ENCODE measurements at regions not wholly inside any gene's neighbourhood (a gene's known extent, or its start where the extent isn't known, plus 50 kb on each side); places are given as distances from the start of the nearest gene placed in this dataset.
"Not testable (repeated sequence)": the region's sequence is repeated elsewhere in the genome, so short reads cannot be mapped to it uniquely, and the experiment has no call there.

DNA sequence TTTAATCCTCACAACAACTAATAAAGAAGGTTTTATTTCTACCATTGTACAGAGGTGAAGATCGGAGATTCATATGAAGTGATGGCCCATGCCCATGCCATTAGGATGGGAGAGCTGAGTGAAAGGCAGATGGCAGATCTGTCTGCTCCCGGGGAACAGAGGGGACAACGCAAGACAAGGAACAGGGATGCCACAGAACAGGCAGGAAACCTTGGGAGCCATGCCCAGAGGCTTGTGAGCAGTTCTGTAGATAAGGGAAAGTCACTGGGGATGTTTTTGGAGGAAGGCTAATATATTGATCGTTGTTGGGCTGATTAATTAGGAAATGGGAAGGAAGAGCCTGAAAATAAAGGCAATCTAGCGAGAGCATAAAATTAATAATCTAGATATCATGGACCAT is 73.1 kb upstream of the ITGB1 start:
- Histone ChIP-seq H3K27ac (no peak overlapping the region), H3K4me3 (no peak overlapping the region), H3K4me1 (peaks cover 0 to 5% (median 0%) of the 10 kb centered on the region in 4 donors), H3K9me3 (no peaks in the 10 kb centered on the region), H3K36me3 (no peaks in the 10 kb centered on the region), H3K27me3 (no peaks in the 10 kb centered on the region)
- no peak for TF ChIP-seq POLR2AphosphoS5 (IDR thresholded peaks at IDR 0.05)
- no peak for TF ChIP-seq EP300 (IDR thresholded peaks at IDR 0.05)
- TF ChIP-seq POLR2A (IDR thresholded peaks at IDR 0.05) = no peak
- no peak for TF ChIP-seq CTCF (IDR thresholded peaks at IDR 0.05)
- intact Hi-C loops (cut with DNase I; ENCODE audit: low total_unique reads) = no loop called here
- 83 to 94% (median 91%) methylated on average over 5 of the region's 5 CpGs for WGBS, 5 donors
- DNase-seq = no peak

DNA sequence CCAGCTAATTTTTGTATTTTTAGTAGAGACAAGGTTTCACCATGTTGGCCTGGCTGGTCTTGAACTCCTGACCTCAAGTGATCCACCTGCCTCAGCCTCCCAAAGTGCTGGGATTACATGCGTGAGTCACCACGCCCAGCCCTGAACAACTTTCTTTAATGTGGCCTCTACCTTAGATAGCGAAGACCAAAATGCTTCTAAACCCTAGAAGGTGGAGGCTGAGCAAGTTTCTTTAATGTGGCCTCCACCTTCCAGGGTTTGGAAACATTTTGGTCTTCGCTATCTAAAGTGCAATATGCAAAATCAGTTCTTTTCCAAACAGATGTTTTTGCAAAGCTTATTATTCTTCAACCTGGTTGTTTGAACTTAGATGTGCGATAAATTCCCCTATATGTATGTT is 70.5 kb upstream of the ITGB1 start:
- WGBS, 5 donors = 84 to 90% (median 86%) methylated on average over 5 of the region's 5 CpGs
- H3K4me1 ChIP-seq; H3K27ac ChIP-seq; H3K9me3 ChIP-seq; H3K4me3 ChIP-seq; intact Hi-C loops (cut with DNase I; ENCODE audit: low total_unique reads); H3K27me3 ChIP-seq; DNase-seq; H3K36me3 ChIP-seq: not testable (repeated sequence)

GRCh38 chr10:33027088-33027487 is 69.1 kb upstream of the ITGB1 start:
- Histone ChIP-seq H3K36me3 (no peaks in the 10 kb centered on the region), H3K27me3 (no peaks in the 10 kb centered on the region), H3K9me3 (no peaks in the 10 kb centered on the region), H3K27ac (no peak overlapping the region), H3K4me3 (no peak overlapping the region), H3K4me1 (no peaks in the 10 kb centered on the region)
- DNase-seq = no peak
- 87 to 92% (median 89%) methylated on average over 6 of the region's 6 CpGs for WGBS, 5 donors
- intact Hi-C loops (cut with DNase I; ENCODE audit: low total_unique reads) = no loop called here
- TF ChIP-seq CTCF (IDR thresholded peaks at IDR 0.05) (no peak), POLR2A (IDR thresholded peaks at IDR 0.05) (no peak), EP300 (IDR thresholded peaks at IDR 0.05) (no peak), POLR2AphosphoS5 (IDR thresholded peaks at IDR 0.05) (no peak)

GRCh38 chr10:33026422-33026821 is 68.4 kb upstream of the ITGB1 start:
- no peak for DNase-seq
- TF ChIP-seq POLR2A (IDR thresholded peaks at IDR 0.05) (no peak), CTCF (IDR thresholded peaks at IDR 0.05) (no peak), POLR2AphosphoS5 (IDR thresholded peaks at IDR 0.05) (no peak), EP300 (IDR thresholded peaks at IDR 0.05) (no peak)
- 54 to 73% (median 70%) methylated on average over 3 of the region's 3 CpGs for WGBS, 5 donors

GRCh38 chr10:33025910-33026309 is 67.9 kb upstream of the ITGB1 start:
- WGBS, 5 donors = 68 to 91% (median 85%) methylated on average over 4 of the region's 4 CpGs
- no peak for TF ChIP-seq POLR2A (IDR thresholded peaks at IDR 0.05)
- no peak for TF ChIP-seq POLR2AphosphoS5 (IDR thresholded peaks at IDR 0.05)
- no peak for TF ChIP-seq EP300 (IDR thresholded peaks at IDR 0.05)
- TF ChIP-seq CTCF (IDR thresholded peaks at IDR 0.05) = no peak
- H3K27ac ChIP-seq = no peak overlapping the region

More at GRCh38 chr10:33026422-33026821, 68.4 kb upstream of the ITGB1 start:
- no peaks in the 10 kb centered on the region for H3K36me3 ChIP-seq
- H3K27me3 ChIP-seq = no peaks in the 10 kb centered on the region
- H3K4me3 ChIP-seq = no peak overlapping the region
- intact Hi-C loops (cut with DNase I; ENCODE audit: low total_unique reads) = no loop called here
- H3K9me3 ChIP-seq = no peaks in the 10 kb centered on the region
- H3K4me1 ChIP-seq = no peaks in the 10 kb centered on the region
- no peak overlapping the region for H3K27ac ChIP-seq

More at GRCh38 chr10:33025910-33026309, 67.9 kb upstream of the ITGB1 start:
- DNase-seq = no peak
- H3K9me3 ChIP-seq = no peaks in the 10 kb centered on the region
- no peaks in the 10 kb centered on the region for H3K36me3 ChIP-seq
- no peaks in the 10 kb centered on the region for H3K27me3 ChIP-seq
- no peak overlapping the region for H3K4me3 ChIP-seq
- intact Hi-C loops (cut with DNase I; ENCODE audit: low total_unique reads) = no loop called here
- H3K4me1 ChIP-seq = no peaks in the 10 kb centered on the region
